ENCODE measurements at regions not wholly inside any gene's neighbourhood (a gene's known extent, or its start where the extent isn't known, plus 50 kb on each side); places are given as distances from the start of the nearest gene placed in this dataset.
"Not testable (repeated sequence)": the region's sequence is repeated elsewhere in the genome, so short reads cannot be mapped to it uniquely, and the experiment has no call there.

- TF ChIP-seq CTCF, ZBTB21, REST (tag by site-specific recombination; IDR thresholded peaks at IDR 0.05): not testable (repeated sequence)
These were observed 111.9 kb downstream of the DEFB131A start for GRCh38 chr4:9556076-9556475.

All from HEK293 (cell line).